GM19372 (cell line): ENCODE measurements at regions not wholly inside any gene's neighbourhood (a gene's known extent, or its start where the extent isn't known, plus 50 kb on each side); places are given as distances from the start of the nearest gene placed in this dataset.
"Not testable (repeated sequence)": the region's sequence is repeated elsewhere in the genome, so short reads cannot be mapped to it uniquely, and the experiment has no call there.

Experiments
- ATAC-seq: cut with Tn5 transposase; IDR thresholded peaks from one replicate; pipeline ENCODE4 v1.9.1; 2021; ENCODE audit warnings: mild to moderate bottlenecking, low read depth, moderate library complexity; ENCODE audit not compliant: unreplicated experiment

DNA sequence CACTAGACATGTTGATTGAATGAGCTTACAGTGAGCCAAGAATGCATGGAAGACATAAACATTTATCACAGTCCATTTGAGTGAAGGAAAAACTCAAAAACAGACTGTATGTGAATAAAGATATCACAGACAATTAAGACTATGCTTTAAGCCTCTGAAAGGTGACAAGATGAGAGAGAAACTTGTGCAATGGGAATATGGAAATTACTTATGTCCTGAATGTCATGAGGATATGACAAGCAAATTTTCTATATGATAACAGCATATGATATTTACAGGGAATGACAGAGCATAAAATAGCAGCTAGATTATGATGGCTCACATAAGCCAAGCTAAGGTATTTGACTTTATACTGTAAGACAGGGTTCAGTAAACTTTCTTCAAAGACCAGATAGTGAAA lies 1153.1 kb upstream of the USP15 start:
- ATAC-seq = no peak

DNA sequence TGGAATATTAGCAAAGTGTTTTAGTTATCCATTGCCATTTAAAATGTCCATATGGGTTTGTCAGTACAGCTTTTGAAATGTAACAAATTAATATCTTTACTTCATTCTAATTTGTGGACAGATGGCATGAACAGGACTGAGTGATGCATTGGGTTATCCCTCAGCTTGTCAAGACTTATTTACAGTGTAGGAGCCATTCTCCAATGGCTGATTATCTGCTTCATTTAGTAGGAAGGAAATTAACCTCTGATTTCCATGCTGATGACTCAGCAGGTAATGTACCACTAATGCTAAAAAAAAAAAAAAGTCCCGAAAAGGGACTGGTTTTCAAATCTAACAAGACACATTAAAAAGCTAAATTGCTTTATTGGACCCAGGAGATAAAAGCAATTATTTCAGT lies 1149.0 kb upstream of the USP15 start:
- ATAC-seq = no peak

DNA sequence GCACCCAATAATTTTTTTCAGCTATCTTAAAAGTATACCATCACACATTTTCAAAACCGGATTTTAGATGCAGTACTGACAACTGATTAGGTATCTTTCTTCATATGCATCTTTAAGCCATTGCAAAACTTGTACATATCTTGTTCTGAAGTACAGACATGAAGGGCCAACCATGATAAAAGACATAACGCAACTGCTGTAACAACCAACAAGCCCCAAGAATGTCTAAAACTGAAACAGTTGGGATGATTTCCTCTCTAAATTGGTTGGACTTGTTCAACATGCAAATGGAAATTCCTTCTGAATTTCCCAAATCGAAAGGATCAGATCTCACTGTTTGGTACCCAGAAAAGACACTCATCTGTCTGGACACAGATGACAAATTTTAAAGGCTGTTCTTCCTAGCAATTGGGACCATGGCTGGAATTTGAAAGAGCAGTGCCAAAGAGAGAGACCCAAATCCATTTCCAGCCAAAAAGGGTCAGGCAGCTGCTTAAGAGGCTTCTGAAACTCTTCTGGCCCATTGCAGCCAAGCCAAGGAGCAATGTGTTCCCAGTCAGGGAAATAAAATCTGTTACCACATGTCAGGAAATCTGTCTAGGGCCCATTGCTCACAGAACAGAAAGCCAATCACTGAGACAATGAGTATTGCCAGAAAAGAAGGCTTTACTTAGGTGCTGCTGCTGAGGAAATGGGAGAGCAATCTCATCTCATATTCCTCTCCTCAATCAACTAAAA lies 1122.4 kb upstream of the USP15 start:
- ATAC-seq = no peak

DNA sequence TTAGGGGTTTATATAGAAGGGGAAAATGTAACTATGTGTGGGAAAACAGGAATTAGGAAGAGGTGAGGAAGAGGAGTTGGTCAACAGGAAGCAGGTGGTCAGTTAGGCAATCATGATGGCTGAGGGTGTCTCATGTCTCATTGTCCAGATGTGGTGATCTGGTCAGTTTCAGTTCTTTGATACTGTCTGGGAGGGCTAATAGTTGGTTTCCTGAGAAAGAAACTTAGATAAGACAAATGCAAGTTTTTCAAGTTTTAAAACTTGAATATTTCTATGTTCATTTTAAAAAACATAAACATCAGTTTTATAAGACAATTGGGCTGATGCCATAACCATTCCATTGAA lies 1121.8 kb upstream of the USP15 start:
- no peak for ATAC-seq

DNA sequence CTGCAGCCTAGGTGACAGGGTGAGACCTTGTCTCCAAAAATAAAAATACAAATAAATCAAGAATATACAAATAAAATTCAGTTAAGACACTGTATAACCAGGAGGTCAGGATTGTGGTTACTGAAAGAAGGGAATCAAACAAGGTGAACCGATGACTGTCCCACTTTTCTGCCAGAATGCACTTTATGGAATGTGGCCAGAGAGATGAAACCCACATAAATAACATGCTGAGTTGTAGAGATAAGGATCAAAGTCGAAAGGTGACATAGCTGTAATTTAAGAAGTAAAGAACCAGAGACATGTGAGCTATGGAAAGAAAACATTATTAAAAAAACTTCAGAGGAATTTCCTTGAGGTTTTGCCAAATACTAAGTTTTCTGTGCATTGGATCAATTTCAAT lies 1098.2 kb upstream of the USP15 start:
- no peak for ATAC-seq

DNA sequence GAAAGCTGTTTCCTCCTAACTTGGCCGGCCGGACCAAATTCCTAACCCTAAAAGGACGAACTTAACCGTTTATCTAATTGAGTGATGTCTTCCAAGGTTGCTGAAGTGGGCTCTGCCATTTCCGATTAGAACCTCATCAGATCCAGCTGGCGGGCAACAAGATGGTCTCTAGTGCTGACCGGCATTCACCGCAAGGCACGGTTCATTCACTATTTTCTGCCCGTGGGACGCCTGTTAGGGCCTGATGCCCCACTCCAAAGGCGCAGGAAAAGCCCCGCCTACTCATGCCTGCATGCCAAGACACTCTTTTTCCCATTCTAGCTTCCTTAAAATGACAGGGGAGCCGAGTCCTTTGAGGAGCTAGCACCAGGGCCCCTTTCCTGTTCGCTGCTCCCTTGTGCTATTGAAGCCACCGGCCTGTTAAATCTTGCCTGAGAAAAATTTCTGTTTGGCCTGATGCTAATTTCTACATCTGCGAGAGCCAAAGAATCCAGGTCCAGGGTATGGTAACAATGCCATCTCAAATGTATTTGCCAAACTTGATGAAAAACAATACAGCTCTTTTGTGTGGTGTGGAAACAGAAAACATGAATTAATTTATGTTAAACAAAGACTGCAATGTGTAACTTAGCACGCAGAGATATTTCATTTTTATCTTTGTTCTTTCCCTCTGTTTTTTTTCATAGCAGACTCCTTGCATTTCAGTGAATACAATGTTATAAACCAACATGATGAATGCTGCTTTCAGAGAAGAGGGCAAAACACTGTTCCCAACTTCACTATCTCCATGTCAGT lies 1071.2 kb upstream of the USP15 start:
- no peak for ATAC-seq

DNA sequence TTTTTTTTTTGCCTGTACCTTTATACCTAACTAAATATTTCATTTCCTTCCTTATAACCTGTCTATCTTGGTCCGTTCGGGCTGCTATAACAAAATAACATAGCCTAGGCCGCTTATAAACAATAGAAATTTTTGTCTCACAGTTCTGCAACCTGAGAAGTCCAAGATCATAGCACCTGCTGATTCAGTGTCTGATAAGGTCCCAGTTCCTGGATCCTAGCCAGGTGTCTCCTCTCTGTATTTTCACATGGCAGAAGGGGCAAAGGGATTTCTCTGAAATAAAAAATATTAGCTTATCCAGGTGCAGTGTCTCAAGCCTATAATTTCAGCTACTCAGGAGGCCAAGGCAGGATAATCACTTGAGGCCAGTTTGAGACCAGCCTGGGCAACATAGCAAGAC lies 1046.6 kb upstream of the USP15 start:
- ATAC-seq = no peak

DNA sequence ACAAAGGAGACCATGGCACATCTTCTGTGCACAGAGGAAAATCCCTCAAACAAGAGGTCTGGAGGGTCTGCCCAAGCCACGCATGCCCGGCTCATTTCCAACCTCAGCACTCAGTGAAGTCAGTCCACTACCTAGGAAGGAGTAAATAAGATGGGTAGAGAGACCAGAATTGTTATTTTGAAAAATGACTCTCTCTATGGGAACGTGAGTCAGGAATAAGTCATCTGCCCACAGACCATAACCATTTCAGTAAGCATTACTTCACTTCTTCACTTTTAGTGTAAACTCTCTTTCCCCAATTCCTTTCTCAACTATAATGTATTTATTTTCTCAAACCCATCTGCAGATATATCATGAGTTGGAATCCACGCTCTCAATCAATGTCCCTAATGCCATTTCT lies 1039.9 kb upstream of the USP15 start:
- ATAC-seq = no peak

DNA sequence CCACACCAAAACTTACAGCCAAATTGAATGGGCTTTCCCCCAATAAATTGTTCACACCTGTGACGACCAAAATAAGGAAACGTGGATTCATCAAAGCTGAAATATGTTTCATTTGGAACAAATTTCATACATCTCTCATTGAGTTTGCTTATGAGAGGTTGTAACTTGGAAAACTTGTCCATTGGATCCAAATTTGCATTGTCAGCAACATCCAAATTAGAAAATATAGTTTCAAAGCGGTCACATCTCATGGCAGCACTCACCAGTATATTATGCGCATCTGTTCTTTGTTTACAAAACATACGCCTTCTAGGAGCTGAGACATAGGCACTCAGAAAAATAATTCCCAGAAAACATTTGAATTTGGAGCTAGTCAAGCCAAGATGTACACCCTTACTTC lies 1028.2 kb upstream of the USP15 start:
- ATAC-seq = no peak

DNA sequence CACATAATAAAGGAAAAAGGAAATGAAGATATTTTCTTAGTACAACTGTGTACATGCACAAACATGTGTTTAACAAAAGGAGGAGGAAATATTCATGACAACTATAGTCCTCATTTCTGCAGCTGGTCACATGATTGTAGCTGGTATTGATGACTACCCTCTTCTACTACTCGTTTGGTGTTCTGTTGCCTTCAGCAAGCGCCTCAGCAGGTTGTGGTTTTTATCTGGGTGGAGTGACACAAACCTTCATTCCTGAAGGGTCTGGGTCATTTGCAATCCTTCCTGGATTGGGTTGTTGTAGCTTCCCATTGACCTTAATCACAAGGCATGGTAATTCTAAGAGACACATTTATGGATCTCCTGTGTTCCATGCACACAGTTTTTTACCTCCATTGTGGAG lies 1009.9 kb upstream of the USP15 start:
- ATAC-seq = no peak

DNA sequence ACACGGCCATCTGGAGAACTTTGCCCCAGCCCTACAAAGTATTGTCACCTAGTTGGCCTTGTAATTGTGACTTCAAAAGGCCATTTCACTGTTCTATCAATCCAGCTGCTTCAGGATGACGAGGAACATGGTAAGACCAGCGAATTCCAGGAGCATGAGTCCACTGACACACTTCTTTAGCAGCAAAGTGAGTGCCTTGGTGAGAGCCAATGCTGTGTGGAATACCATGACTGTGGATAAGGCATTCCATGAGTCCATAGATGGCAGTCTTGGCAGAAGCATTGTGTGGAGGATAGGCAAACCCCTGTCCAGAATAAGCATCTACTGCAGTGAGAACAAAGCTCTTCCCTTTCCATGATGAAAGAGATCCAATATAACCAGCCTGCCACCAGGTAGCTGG lies 1009.1 kb upstream of the USP15 start:
- ATAC-seq = no peak

DNA sequence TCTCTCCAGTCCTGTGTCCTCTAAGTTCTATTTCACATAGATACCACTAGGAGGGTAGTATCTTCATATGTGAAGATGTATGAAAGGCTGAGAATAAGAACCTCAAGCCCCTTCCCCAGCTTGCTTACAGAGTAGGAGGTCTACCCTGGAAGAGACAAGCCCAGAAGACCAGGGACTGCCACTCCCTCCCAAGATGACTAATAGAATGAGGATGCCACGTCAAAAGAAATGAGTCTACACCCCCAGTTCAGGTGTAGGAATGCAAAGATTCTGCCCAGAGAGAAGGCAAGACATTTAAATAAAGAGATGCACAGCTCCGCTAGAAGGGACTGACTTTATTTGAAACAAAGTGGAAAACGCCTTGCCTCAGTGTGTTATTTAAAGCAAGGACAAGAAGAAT lies 1006.0 kb upstream of the USP15 start:
- no peak for ATAC-seq

DNA sequence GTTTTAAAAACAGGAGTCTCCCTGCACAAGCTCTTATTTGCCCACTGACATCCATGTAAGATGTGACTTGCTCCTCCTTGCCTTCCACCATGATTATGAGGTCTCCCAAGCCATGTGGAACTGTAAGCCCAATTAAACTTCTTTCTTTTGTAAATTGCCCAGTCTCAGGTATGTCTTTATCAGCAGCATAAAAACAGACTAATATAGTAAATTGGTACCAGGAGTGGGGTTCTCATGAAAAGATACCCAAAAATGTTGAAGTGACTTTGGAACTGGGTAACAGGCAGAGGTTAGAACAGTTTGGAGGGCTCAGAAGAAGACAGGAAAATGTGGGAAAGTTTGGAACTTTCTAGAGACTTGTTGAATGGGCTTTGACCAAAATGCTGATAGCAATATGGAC lies 995.9 kb upstream of the USP15 start:
- not testable (repeated sequence) for ATAC-seq

DNA sequence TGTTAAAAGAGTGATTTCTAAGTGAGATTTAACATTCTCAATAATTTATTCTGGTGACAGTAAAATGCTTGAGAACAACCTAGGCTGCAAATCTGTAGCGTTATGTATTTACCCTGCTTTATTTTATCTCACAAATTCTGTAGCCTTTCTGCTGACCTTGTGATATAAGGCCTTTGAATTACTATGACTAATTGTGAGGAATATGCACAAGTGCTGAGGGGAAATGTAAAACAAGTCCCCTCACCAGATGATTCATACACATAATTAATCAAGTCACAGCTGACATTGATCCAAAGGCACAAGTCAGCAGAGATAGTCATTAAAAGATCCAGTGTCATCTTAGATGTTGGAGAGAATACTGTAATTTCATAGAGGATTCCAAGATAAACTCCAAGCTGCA lies 992.7 kb upstream of the USP15 start:
- ATAC-seq = no peak

DNA sequence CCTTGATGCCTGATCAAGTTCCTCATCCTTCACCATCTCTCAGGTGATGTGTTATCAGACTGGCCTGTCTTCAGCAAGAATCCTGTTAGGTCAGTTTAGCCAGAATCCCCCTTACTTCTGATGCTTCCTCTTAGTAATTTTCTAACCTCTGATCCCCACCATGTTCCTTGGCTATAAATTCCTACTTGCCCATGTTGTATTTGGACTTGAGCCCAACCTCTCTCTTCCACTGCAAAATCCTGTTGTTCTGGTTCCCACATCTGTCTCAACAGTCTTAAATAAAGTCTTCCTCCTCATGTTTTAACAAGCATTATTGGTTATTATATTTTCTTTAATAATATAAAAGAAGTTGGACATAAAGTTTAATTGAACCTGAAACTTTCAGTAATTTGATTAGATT lies 987.8 kb upstream of the USP15 start:
- ATAC-seq = no peak

DNA sequence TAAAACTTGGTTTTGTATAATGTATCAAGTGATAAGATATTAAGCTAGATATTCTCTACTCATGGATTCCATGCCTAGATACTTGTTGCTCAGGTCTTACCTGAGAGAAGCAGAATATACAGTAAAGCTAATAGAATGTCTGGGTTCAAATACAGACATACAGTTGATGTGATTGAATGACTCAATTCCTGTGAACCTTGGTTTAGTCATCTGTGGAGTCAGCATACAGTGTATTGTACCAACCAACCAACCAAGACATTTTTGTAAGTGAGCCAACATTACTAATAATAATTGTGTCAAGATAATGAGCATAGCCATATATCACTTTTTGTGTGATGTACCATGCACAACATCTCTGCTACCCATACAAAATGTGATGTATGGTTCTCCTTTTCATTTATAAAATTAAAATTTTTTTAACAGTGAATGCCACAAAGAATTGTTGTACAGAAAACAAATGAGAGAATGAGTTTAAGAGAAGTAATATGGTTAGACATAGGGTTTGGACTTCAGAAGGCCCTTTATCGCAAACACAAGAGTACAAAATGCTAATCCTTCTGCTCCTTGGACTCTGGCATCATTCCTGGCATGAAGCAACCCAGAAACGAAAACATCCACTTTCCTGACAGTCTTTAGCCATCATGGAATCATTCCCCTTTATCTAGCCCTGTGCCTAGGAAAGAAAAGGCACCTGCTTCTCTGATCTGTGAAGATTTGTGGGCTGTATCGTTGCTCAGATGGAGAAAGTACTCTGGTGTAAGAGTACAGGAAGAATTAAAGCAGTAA lies 977.2 kb upstream of the USP15 start:
- ATAC-seq = no peak

DNA sequence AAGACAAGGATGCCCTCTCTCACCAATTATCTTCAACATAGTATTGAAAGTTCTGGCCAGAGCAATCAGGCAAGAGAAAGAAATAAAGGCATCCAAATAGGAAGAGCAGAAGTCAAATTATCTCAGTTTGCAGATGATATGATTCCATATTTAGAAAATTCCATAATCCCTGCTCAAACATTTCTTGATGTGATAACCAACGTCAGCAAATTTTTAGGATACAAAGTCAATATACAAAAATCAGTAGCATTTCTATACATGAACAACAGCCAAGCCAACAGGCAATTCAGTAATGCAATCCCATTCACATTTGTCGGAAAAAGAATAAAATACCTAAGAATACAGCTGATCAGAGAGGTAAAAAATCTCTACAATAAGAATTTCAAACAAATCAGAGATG lies 969.7 kb upstream of the USP15 start:
- no peak for ATAC-seq

DNA sequence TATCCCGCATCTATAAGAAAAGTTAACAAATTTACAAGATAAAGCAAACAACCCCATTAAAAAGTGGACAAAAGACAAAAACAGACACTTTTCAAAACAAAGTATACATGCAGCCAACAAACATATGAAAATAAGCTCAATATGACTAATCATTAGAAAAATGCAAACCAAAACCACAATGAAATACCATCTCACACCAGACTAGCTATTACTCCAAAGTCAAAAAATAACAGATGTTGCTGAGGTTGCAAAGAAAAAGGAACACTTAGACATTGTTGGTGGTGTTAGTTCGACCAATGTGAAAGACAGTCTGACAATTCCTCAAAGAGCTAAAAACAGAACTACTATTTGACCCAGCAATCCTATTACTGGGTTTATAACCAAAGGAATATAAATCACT lies 968.6 kb upstream of the USP15 start:
- no peak for ATAC-seq

DNA sequence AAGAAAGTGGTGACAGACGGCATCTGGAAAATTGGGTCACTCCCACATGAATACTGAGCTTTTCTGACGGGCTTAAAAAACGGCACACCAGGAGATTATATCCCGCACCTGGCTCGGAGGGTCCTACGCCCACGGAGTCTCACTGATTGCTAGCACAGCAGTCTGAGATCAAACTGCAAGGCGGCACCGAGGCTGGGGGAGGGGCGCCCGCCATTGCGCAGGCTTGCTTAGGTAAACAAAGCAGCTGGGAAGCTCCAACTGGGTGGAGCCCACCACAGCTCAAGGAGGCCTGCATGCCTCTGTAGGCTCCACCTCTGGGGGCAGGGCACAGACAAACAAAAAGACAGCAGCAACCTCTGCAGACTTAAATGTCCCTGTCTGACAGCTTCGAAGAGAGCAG lies 966.2 kb upstream of the USP15 start:
- not testable (repeated sequence) for ATAC-seq

DNA sequence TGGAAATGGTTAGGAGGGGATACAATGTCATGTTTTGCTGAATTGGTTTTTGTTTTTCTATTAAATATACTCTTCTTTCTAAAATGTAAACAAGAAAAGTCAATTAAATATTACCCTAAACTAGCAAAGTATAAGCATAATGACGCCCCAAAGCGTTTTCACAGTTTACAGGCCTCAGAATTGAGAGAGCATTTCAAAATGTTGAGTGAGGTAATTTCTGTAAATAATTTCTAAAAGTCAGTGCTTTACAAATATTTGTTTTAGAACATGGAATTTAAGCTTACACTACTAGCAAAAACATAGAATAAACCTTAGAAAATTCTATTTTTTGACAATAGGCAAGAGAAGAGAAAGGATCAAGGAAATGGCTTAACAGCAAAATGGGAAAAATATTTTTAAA lies 958.4 kb upstream of the USP15 start:
- ATAC-seq = no peak

DNA sequence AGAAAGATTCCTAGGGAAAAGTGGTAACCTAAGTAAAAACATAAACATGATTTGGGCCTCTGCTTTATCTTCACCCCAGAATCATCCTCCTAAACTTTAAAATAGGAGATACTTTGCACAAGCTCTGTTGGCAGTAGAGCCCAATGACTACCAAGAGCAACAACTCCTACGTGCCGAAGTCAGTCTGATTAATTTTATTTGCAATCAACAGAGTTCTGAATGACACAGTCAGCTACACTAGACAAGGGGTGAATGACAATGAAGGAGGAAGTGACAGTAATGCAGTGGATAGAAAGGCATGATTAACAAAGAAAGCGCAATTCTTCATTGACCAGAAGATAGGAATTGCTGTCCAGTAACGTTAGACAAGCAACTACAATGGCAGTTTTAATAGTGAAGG lies 957.9 kb upstream of the USP15 start:
- no peak for ATAC-seq

DNA sequence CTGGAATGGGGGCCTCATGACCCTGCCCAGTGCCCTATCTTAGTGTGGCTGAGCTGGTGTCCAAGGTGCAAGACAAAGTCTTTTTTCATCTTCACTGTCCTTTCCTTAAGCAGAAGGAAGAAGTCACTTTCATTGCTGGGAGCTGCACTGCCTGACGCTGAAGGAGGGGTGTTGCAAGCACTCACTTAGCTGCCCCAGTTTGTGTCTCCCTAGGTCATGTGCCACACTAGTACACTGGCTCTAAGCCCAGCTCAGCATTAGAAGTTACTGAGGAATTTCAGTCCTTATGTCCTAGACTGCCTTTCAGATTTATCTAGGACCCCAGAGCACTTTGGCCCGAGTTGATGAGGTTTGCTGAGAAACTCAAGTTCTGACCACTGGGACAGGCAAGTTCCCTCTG lies 952.0 kb upstream of the USP15 start:
- ATAC-seq = no peak
